Activated T-helper 1 cell treated with anti-CD3 and anti-CD28 coated beads, Interleukin-12 subunit alpha, Interleukin-12 subunit beta, Interleukin-2, Interleukin-4 antibody, amounts not matched to agents 30 ng/mL and 10 ng/mL and 1 ng/mL, durations not matched to agents 14 hours and 24 hours and 36 hours (primary cell): ENCODE measurements at regions not wholly inside any gene's neighbourhood (a gene's known extent, or its start where the extent isn't known, plus 50 kb on each side); places are given as distances from the start of the nearest gene placed in this dataset.

ENCODE experiments used
- DNase-seq: peaks from one replicate; pipeline ENCODE4 v3.0.0; 2021; ENCODE audit warnings: low spot score
- H3K27ac Mint-ChIP-seq: one replicate; pipeline ENCODE4 v1.8.0; 2021; ENCODE audit warnings: mild to moderate bottlenecking, mixed read lengths
- H3K27me3 Mint-ChIP-seq: one replicate; pipeline ENCODE4 v1.8.0; 2022; ENCODE audit warnings: mild to moderate bottlenecking, moderate library complexity, mixed read lengths; ENCODE audit not compliant: insufficient read depth
- H3K36me3 Mint-ChIP-seq: one replicate; pipeline ENCODE4 v1.8.0; 2021; ENCODE audit warnings: low read depth, mixed read lengths
- H3K4me1 Mint-ChIP-seq: one replicate; pipeline ENCODE4 v1.8.0; 2021; ENCODE audit warnings: low read depth, mixed read lengths
- H3K4me3 Mint-ChIP-seq: one replicate; pipeline ENCODE4 v1.8.0; 2021; ENCODE audit warnings: mild to moderate bottlenecking, moderate library complexity, mixed read lengths
- H3K9me3 Mint-ChIP-seq: one replicate; pipeline ENCODE4 v1.8.0; 2021; ENCODE audit warnings: mixed read lengths
- intact Hi-C: fragments of 100-400 bp; cut with micrococcal nuclease; formaldehyde crosslinking; loops from one replicate; pipeline ENCODE4 v1.15.1; 2024

- Mint-ChIP-seq H3K4me1 (no peaks in the 10 kb centered on the region), H3K27me3 (no peaks in the 10 kb centered on the region), H3K27ac (no peak overlapping the region), H3K9me3 (no peaks in the 10 kb centered on the region), H3K36me3 (no peaks in the 10 kb centered on the region), H3K4me3 (no peak overlapping the region)
- intact Hi-C loops, result no loop called here
- DNase-seq, result no peak
Observed at GRCh38 chr6:93604951-93605350, 185.6 kb upstream of the EPHA7 start.

GRCh38 chr6:93592417-93592816, 173.1 kb upstream of the EPHA7 start:
- DNase-seq, result no peak
- intact Hi-C loops, result no loop called here
- Mint-ChIP-seq H3K27ac (no peak overlapping the region), H3K4me3 (no peak overlapping the region), H3K27me3 (no peaks in the 10 kb centered on the region), H3K4me1 (no peaks in the 10 kb centered on the region), H3K9me3 (no peaks in the 10 kb centered on the region), H3K36me3 (no peaks in the 10 kb centered on the region)

- Mint-ChIP-seq H3K9me3 (no peaks in the 10 kb centered on the region), H3K4me1 (no peaks in the 10 kb centered on the region)
- intact Hi-C loops, result no loop called here
Observed at GRCh38 chr6:93586306-93586705, 166.9 kb upstream of the EPHA7 start.

GRCh38 chr6:93584300-93584699, 164.9 kb upstream of the EPHA7 start:
- Mint-ChIP-seq H3K4me3 (no peak overlapping the region), H3K27me3 (no peaks in the 10 kb centered on the region), H3K27ac (no peak overlapping the region), H3K4me1 (no peaks in the 10 kb centered on the region), H3K9me3 (no peaks in the 10 kb centered on the region), H3K36me3 (no peaks in the 10 kb centered on the region)
- intact Hi-C loops, result no loop called here
- no peak for DNase-seq

More at GRCh38 chr6:93586306-93586705, 166.9 kb upstream of the EPHA7 start:
- Mint-ChIP-seq H3K27ac (no peak overlapping the region), H3K36me3 (no peaks in the 10 kb centered on the region), H3K27me3 (no peaks in the 10 kb centered on the region), H3K4me3 (no peak overlapping the region)
- no peak for DNase-seq

GRCh38 chr6:93581371-93581770, 162.0 kb upstream of the EPHA7 start:
- H3K27me3 Mint-ChIP-seq, result no peaks in the 10 kb centered on the region
- H3K4me3 Mint-ChIP-seq, result no peak overlapping the region
- H3K9me3 Mint-ChIP-seq, result no peaks in the 10 kb centered on the region
- no peak overlapping the region for H3K27ac Mint-ChIP-seq
- no peaks in the 10 kb centered on the region for H3K4me1 Mint-ChIP-seq
- intact Hi-C loops, result no loop called here
- H3K36me3 Mint-ChIP-seq, result no peaks in the 10 kb centered on the region
- no peak for DNase-seq

GRCh38 chr6:93580446-93580845, 161.1 kb upstream of the EPHA7 start:
- no peaks in the 10 kb centered on the region for H3K9me3 Mint-ChIP-seq
- H3K36me3 Mint-ChIP-seq, result no peaks in the 10 kb centered on the region
- no peaks in the 10 kb centered on the region for H3K27me3 Mint-ChIP-seq
- intact Hi-C loops, result no loop called here
- no peaks in the 10 kb centered on the region for H3K4me1 Mint-ChIP-seq
- DNase-seq, result no peak
- no peak overlapping the region for H3K27ac Mint-ChIP-seq
- H3K4me3 Mint-ChIP-seq, result no peak overlapping the region

GRCh38 chr6:93575495-93576267, 156.3 kb upstream of the EPHA7 start:
- Mint-ChIP-seq H3K36me3 (no peaks in the 10 kb centered on the region), H3K9me3 (no peaks in the 10 kb centered on the region), H3K27ac (no peak overlapping the region), H3K4me1 (no peaks in the 10 kb centered on the region), H3K27me3 (no peaks in the 10 kb centered on the region), H3K4me3 (no peak overlapping the region)
- intact Hi-C loops, result no loop called here
- no peak for DNase-seq

GRCh38 chr6:93574299-93574698, 154.9 kb upstream of the EPHA7 start:
- Mint-ChIP-seq H3K36me3 (no peaks in the 10 kb centered on the region), H3K9me3 (no peaks in the 10 kb centered on the region), H3K27me3 (no peaks in the 10 kb centered on the region), H3K4me3 (no peak overlapping the region), H3K4me1 (no peaks in the 10 kb centered on the region), H3K27ac (no peak overlapping the region)
- intact Hi-C loops, result no loop called here
- DNase-seq, result no peak

- Mint-ChIP-seq H3K4me3 (no peak overlapping the region), H3K27ac (no peak overlapping the region), H3K9me3 (no peaks in the 10 kb centered on the region), H3K36me3 (no peaks in the 10 kb centered on the region), H3K4me1 (no peaks in the 10 kb centered on the region), H3K27me3 (no peaks in the 10 kb centered on the region)
- DNase-seq, result no peak
- intact Hi-C loops, result no loop called here
Observed at GRCh38 chr6:93571346-93571745, 152.0 kb upstream of the EPHA7 start.

GRCh38 chr6:93568169-93568568, 148.8 kb upstream of the EPHA7 start:
- no peak for DNase-seq
- Mint-ChIP-seq H3K36me3 (no peaks in the 10 kb centered on the region), H3K27me3 (no peaks in the 10 kb centered on the region), H3K9me3 (no peaks in the 10 kb centered on the region), H3K4me3 (no peak overlapping the region), H3K4me1 (no peaks in the 10 kb centered on the region), H3K27ac (no peak overlapping the region)
- intact Hi-C loops, result no loop called here

- intact Hi-C loops, result no loop called here
- Mint-ChIP-seq H3K4me1 (no peaks in the 10 kb centered on the region), H3K4me3 (no peak overlapping the region), H3K36me3 (no peaks in the 10 kb centered on the region), H3K9me3 (no peaks in the 10 kb centered on the region), H3K27ac (no peak overlapping the region), H3K27me3 (peaks cover 2% of the 10 kb centered on the region)
- DNase-seq, result no peak
Observed at GRCh38 chr6:93567164-93567563, 147.8 kb upstream of the EPHA7 start.

- Mint-ChIP-seq H3K4me1 (no peaks in the 10 kb centered on the region), H3K36me3 (no peaks in the 10 kb centered on the region), H3K9me3 (no peaks in the 10 kb centered on the region), H3K4me3 (no peak overlapping the region), H3K27me3 (peaks cover 2% of the 10 kb centered on the region), H3K27ac (no peak overlapping the region)
- intact Hi-C loops, result no loop called here
- no peak for DNase-seq
Observed at GRCh38 chr6:93566285-93566684, 146.9 kb upstream of the EPHA7 start.

GRCh38 chr6:93562582-93562981, 143.2 kb upstream of the EPHA7 start:
- H3K4me3 Mint-ChIP-seq, result no peak overlapping the region
- intact Hi-C loops, result no loop called here
- no peak for DNase-seq

GRCh38 chr6:93555292-93555691, 135.9 kb upstream of the EPHA7 start:
- no peaks in the 10 kb centered on the region for H3K4me1 Mint-ChIP-seq
- no peaks in the 10 kb centered on the region for H3K27me3 Mint-ChIP-seq
- intact Hi-C loops, result no loop called here
- H3K36me3 Mint-ChIP-seq, result no peaks in the 10 kb centered on the region
- H3K9me3 Mint-ChIP-seq, result no peaks in the 10 kb centered on the region
- no peak for DNase-seq
- no peak overlapping the region for H3K4me3 Mint-ChIP-seq
- no peak overlapping the region for H3K27ac Mint-ChIP-seq

More at GRCh38 chr6:93562582-93562981, 143.2 kb upstream of the EPHA7 start:
- Mint-ChIP-seq H3K27ac (no peak overlapping the region), H3K36me3 (no peaks in the 10 kb centered on the region), H3K4me1 (no peaks in the 10 kb centered on the region), H3K27me3 (peaks cover 2% of the 10 kb centered on the region), H3K9me3 (no peaks in the 10 kb centered on the region)
